Thymus (tissue), 11 donors: ENCODE measurements at regions not wholly inside any gene's neighbourhood (a gene's known extent, or its start where the extent isn't known, plus 50 kb on each side); places are given as distances from the start of the nearest gene placed in this dataset.

Experiments
- DNase-seq, 9 donors: peaks; one replicate each; pipeline ENCODE4 v3.0.0-alpha.2; 2013; ENCODE audit warnings: low spot score in 9 of 9, low read depth in 6 of 9, missing footprints in 1 of 9
- H3K27ac ChIP-seq, 2 donors: one replicate each; pipeline ENCODE4 v1.5.1; 2013; ENCODE audit warnings: control low read depth in 1 of 2, low read depth in 1 of 2, low read length in 1 of 2, mild to moderate bottlenecking in 1 of 2, moderate library complexity in 1 of 2
- H3K27me3 ChIP-seq, 2 donors: one replicate each; pipeline ENCODE4 v1.5.1; 2013; ENCODE audit warnings: low read length in 1 of 2; ENCODE audit not compliant: control insufficient read depth in 2 of 2, insufficient read depth in 1 of 2
- H3K36me3 ChIP-seq, 2 donors: one replicate each; pipeline ENCODE4 v1.5.1; 2013; ENCODE audit warnings: low read length in 1 of 2, mild to moderate bottlenecking in 1 of 2, moderate library complexity in 1 of 2; ENCODE audit not compliant: control insufficient read depth in 2 of 2, insufficient read depth in 2 of 2
- H3K4me1 ChIP-seq, 2 donors: one replicate each; pipeline ENCODE4 v1.5.1; 2013; ENCODE audit warnings: low read length in 2 of 2; ENCODE audit not compliant: control insufficient read depth in 2 of 2, insufficient read depth in 2 of 2
- H3K4me3 ChIP-seq, 2 donors: one replicate each; pipeline ENCODE4 v1.5.1; 2013; ENCODE audit warnings: low read length in 2 of 2, control low read depth in 1 of 2, mild to moderate bottlenecking in 1 of 2
- H3K9me3 ChIP-seq, 2 donors: one replicate each; pipeline ENCODE4 v1.5.1; 2013; ENCODE audit warnings: low read length in 1 of 2, mild to moderate bottlenecking in 1 of 2; ENCODE audit not compliant: control insufficient read depth in 2 of 2, insufficient read depth in 1 of 2
- WGBS: extraction: QIAGEN DNeasy Blood & Tissue Kit; methylation state at CpG from one replicate; pipeline ENCODE4 v1.1.7; 2013; 5-methylcytosine and 5-hydroxymethylcytosine counted together
- donor health status: healthy.

DNA sequence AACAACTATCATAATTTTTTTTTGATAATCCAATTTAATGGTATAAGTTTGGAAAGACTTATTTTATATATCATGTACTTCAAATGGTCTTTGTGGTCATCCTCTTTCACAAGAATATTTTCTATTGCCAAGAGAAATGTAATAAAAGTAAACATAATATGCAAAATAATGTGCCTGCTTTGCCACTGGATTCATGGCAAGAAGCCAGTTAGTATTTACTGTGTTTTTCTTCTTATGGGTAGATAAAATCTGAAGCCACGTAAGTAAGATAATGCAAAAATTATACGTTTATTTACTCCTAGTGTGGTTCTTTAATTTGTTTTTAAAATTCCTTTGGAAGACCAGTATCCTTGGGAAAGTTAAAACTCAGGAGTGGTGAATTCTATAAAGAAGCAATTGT, 258.5 kb downstream of the ARL4A start:
- H3K27me3 ChIP-seq: no peaks in the 10 kb centered on the region
- 94% methylated on average over 2 of the region's 2 CpGs for WGBS
- H3K9me3 ChIP-seq: no peaks in the 10 kb centered on the region
- H3K4me1 ChIP-seq: no peaks in the 10 kb centered on the region
- H3K27ac ChIP-seq: no peak overlapping the region
- no peak overlapping the region for H3K4me3 ChIP-seq
- no peak for DNase-seq
- no peaks in the 10 kb centered on the region for H3K36me3 ChIP-seq

DNA sequence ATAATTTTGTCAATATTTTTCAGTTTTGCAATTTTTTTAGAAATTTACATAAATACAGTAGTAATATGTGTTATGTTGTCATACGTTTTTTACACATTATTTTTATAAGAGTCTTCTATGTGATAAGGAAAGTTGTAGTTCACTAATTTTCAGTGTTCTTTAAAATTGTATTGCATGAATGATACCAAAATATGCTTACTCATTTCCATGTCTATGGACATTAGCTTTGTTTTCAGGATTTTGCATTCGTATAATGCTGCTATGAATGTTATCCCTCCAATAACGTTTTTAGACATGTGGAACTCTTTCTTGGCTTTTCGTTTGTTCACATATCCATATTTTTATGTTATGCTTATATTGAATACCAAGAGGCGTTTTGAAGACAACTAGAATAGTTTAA, 260.0 kb downstream of the ARL4A start:
- no peaks in the 10 kb centered on the region for H3K36me3 ChIP-seq
- H3K27ac ChIP-seq: no peak overlapping the region
- 88% methylated on average over 5 of the region's 5 CpGs for WGBS
- H3K4me3 ChIP-seq: no peak overlapping the region
- H3K9me3 ChIP-seq: no peaks in the 10 kb centered on the region
- DNase-seq: no peak
- H3K27me3 ChIP-seq: no peaks in the 10 kb centered on the region
- H3K4me1 ChIP-seq: no peaks in the 10 kb centered on the region

DNA sequence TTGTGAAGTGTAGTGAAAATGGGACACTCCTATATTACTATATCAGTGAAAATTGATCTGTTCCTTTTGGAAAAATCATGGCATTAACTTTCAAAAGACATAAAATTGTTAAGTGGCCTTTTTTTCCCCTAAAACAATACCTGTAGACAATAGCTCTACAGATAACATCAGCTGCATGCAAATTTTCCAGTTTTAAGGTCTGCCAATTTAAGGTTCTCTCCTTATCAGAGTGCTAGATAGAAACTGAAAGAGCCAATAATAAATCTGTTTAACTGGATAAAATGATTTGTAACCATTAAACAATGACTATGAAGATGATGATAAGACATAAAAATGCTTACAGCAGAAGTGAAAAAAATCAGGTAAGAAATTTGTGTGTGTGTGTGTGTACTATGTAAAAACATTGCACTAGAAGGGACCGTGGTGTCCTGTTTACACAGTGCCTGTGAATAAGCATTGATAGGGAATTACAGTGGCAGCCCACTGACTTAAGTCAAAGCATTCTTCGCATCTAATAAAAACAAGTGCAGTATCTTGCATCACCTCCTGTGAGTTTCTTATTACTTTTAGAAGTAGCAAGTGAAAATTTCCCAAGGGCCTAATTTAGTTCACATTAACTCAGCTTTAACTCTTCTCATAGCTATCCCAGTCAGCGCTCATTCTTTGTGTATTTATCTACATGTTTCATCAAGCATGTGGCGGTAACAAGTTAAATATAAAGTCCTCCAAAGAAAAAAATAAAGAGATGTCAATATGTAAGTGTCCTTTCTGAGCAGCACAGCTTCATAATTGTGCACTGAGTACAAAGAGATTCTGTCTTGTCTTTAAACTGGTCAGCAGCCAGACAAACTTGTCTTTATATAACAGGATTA, 261.9 kb downstream of the ARL4A start:
- Histone ChIP-seq H3K9me3 (no peaks in the 10 kb centered on the region), H3K27me3 (no peaks in the 10 kb centered on the region), H3K36me3 (no peaks in the 10 kb centered on the region), H3K4me3 (no peak overlapping the region), H3K27ac (no peak overlapping the region), H3K4me1 (no peaks in the 10 kb centered on the region)
- WGBS: 86% methylated on average over 4 of the region's 4 CpGs
- no peak for DNase-seq

DNA sequence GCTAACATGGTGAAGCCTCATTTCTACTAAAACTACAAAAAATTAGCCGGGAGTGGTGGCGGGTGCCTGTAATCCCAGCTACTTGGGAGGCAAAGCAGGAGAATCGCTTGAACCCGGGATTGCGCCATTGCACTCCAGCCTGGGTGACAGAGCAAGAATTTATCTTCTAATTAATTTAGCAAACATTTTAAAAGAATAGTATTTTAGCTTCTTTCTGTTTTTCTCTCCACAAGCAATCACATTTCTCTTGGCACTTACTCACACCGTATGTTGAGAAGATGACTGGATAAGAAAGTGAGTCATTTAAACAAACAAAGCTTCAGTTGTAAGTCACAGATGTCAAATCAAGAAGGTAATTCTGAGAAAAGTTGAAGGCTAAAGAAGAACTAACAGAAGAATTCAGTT, 264.0 kb downstream of the ARL4A start:
- H3K27ac ChIP-seq: no peak overlapping the region
- 97% methylated on average over 6 of the region's 6 CpGs for WGBS
- no peaks in the 10 kb centered on the region for H3K9me3 ChIP-seq
- no peaks in the 10 kb centered on the region for H3K27me3 ChIP-seq
- DNase-seq: no peak
- no peaks in the 10 kb centered on the region for H3K36me3 ChIP-seq
- no peaks in the 10 kb centered on the region for H3K4me1 ChIP-seq
- no peak overlapping the region for H3K4me3 ChIP-seq

DNA sequence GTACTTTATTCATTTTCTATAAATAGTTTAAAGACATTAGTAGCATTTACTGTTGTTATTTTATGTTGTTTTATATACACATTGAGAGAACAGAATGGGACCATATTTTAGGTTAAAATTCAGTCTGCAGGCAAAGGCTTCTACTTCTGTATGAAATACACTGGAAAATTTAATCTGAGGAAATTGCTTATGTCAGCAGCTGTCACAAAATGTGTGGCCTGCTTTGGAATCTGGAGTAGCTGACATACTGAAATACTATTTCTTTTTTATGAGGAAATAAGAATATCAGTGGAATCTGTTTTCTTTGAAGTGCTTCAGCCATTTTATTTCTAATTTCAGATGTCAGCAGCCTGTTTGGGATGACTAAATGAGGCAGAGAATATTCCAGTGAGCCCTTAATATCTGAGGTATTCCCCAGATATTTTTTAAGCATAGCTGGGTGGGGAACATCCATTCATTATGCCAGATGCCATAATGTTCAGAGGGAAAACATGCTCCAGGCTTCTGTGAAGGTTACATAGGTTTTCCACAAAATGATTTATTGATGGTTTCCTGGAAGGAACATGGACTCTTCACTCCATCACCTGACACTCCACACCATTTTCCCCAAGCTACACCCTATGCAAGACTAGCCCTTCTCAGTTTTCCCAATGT, 267.1 kb downstream of the ARL4A start:
- Histone ChIP-seq H3K27ac (no peak overlapping the region), H3K9me3 (no peaks in the 10 kb centered on the region), H3K4me3 (no peak overlapping the region), H3K27me3 (no peaks in the 10 kb centered on the region), H3K4me1 (no peaks in the 10 kb centered on the region), H3K36me3 (no peaks in the 10 kb centered on the region)
- DNase-seq: no peak

DNA sequence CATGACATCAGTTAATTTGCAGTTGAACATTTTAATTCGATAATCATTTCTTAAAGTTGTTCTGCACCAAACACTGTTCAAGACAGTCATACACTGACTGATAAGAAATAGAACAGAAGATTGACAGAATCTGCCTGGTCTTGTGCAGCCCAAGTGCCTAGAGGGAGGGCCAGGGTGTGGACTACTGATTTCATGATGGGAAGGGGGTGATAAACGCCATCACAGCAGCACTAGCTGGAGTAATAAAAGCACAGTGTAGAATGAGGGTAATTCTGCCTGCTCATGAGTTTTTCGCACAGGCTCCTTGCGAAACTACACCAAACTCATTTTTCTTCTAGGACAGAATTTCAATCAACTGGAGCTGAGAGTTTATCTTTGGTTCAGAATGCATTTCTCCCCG, 270.1 kb downstream of the ARL4A start:
- H3K27me3 ChIP-seq: no peaks in the 10 kb centered on the region
- H3K4me3 ChIP-seq: no peak overlapping the region
- no peaks in the 10 kb centered on the region for H3K36me3 ChIP-seq
- H3K4me1 ChIP-seq: no peaks in the 10 kb centered on the region
- H3K27ac ChIP-seq: no peak overlapping the region
- WGBS: 93% methylated on average over 5 of the region's 5 CpGs
- H3K9me3 ChIP-seq: no peaks in the 10 kb centered on the region
- DNase-seq: no peak

DNA sequence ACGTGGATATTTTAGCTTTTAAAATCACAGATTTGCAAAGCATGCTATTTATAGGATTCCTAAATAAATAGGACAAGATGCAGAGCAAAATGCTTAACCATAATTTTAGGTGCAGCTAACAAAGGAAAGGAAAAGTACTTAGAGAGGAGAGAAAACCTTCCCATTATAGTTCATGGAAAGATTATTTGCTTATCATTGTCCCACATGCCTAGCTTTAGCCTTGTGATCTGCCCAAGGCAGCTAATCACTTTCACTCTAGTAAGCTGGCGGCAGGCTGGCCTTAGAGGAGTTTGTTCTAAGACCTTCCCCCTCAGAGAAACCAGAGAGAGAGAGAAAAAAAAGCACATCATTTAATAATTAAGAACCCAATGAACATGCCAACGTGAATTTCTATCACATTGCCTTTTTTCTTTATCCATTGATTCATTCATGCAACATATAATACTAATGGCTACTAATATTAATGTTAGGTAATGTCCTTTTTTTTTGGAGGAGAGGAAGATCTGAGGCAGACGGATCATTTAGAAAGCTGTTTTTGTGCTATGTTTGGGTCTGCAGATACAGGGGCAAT, 274.6 kb downstream of the ARL4A start:
- Histone ChIP-seq H3K4me3 (no peak overlapping the region), H3K27me3 (no peaks in the 10 kb centered on the region), H3K4me1 (no peaks in the 10 kb centered on the region), H3K27ac (no peak overlapping the region), H3K9me3 (no peaks in the 10 kb centered on the region), H3K36me3 (no peaks in the 10 kb centered on the region)
- no peak for DNase-seq
- 87% methylated on average over 4 of the region's 4 CpGs for WGBS

DNA sequence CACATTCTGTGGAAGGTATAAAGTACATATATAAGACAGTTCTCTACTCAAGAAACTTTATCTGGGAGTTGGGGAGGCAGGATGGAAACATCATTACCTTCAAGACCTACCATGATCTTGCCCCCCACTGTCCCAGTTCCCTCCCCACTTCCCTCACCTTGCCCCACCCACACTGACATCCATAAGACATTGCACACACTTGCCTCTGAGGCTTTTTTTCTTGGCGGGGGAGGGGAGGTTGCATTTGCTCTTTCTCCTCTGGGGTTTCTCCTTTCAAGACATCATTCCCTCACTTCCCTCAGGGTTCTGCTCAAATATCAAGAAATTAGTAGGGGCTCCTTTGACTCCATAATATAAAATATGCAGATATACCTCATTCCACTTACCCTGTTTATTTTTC, 276.0 kb downstream of the ARL4A start:
- no peaks in the 10 kb centered on the region for H3K4me1 ChIP-seq
- H3K9me3 ChIP-seq: no peaks in the 10 kb centered on the region
- H3K36me3 ChIP-seq: no peaks in the 10 kb centered on the region
- no peak overlapping the region for H3K4me3 ChIP-seq
- no peaks in the 10 kb centered on the region for H3K27me3 ChIP-seq
- WGBS: 97% methylated on average over 1 of the region's 1 CpG
- no peak for DNase-seq
- H3K27ac ChIP-seq: no peak overlapping the region

DNA sequence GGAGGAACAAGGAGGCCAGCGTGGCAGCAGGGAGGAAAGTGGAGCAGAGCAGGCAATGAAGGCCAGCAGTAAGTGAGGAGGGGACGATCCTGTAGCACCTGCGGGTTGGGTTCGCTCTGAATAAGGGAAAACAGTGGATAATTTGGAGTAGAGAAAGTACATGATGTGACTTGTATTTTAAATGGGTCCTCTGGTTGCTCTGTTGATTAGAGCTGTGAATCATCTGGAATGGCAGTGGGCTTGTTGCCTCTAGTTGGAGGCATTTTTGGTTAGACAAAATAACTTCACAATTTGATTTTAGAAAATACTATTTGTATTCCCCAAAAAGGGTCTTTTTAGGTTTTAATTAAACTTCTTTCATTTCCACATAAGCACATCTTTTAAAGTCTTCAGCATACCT, 277.4 kb downstream of the ARL4A start:
- H3K4me3 ChIP-seq: no peak overlapping the region
- no peaks in the 10 kb centered on the region for H3K27me3 ChIP-seq
- no peaks in the 10 kb centered on the region for H3K9me3 ChIP-seq
- 90% methylated on average over 4 of the region's 4 CpGs for WGBS
- H3K4me1 ChIP-seq: no peaks in the 10 kb centered on the region
- no peaks in the 10 kb centered on the region for H3K36me3 ChIP-seq
- DNase-seq: no peak
- no peak overlapping the region for H3K27ac ChIP-seq
